DND-41 (cell line): ENCODE measurements at regions not wholly inside any gene's neighbourhood (a gene's known extent, or its start where the extent isn't known, plus 50 kb on each side); places are given as distances from the start of the nearest gene placed in this dataset.

Source experiments
- EZH2 ChIP-seq: IDR thresholded peaks from 3 replicates; pipeline ENCODE4 v1.6.1; 2012; ENCODE audit warnings: borderline replicate concordance, low read depth, mild to moderate bottlenecking, moderate library complexity, low read length, inconsistent platforms; ENCODE audit not compliant: severe bottlenecking
- TF ChIP-seq, protein P1 (sequence below): IDR thresholded peaks from 2 replicates; pipeline ENCODE4 v1.5.1; 2012; ENCODE audit warnings: borderline replicate concordance, low read length, moderate library complexity, mild to moderate bottlenecking; ENCODE audit not compliant: poor library complexity, severe bottlenecking; ENCODE audit errors: extremely low read depth

DNA sequence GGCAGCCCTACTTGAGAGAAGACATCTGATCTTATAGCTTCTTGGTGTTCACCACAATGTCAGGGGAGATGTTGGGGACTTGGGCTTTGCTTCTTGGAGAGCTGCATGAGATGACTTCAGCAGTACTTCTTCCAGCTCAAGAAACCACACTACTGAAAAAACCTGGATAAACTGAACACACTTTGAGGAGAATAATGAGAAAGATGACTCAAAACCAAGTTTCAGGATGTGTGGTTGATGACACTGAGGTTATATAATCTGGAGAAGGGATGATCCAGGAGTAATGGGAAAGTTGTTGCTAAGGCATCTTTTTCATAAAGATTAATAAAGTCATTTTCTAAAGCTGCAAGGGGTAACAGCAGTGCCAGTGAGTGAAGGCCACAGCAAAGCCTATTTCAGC, 58.4 kb upstream of the PNPLA4 start:
- TF ChIP-seq, protein P1, sequence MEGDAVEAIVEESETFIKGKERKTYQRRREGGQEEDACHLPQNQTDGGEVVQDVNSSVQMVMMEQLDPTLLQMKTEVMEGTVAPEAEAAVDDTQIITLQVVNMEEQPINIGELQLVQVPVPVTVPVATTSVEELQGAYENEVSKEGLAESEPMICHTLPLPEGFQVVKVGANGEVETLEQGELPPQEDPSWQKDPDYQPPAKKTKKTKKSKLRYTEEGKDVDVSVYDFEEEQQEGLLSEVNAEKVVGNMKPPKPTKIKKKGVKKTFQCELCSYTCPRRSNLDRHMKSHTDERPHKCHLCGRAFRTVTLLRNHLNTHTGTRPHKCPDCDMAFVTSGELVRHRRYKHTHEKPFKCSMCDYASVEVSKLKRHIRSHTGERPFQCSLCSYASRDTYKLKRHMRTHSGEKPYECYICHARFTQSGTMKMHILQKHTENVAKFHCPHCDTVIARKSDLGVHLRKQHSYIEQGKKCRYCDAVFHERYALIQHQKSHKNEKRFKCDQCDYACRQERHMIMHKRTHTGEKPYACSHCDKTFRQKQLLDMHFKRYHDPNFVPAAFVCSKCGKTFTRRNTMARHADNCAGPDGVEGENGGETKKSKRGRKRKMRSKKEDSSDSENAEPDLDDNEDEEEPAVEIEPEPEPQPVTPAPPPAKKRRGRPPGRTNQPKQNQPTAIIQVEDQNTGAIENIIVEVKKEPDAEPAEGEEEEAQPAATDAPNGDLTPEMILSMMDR: no peak
- TF ChIP-seq EZH2: no peak
